OCI-LY1 (cell line): ENCODE measurements at regions not wholly inside any gene's neighbourhood (a gene's known extent, or its start where the extent isn't known, plus 50 kb on each side); places are given as distances from the start of the nearest gene placed in this dataset.
"Not testable (repeated sequence)": the region's sequence is repeated elsewhere in the genome, so short reads cannot be mapped to it uniquely, and the experiment has no call there.

Experiments
- EZH2 ChIP-seq: fragments of 200-600 bp; sonication (generic), shearing (Covaris generic); IDR thresholded peaks from 2 replicates; pipeline ENCODE4 v1.8.0; 2017; ENCODE audit warnings: borderline replicate concordance, mixed run types, mild to moderate bottlenecking, antibody characterized with exemption, low read length, moderate library complexity, mixed read lengths
- TF ChIP-seq, protein P1 (sequence below): fragments of 200-600 bp; sonication (generic), shearing (Covaris generic); IDR thresholded peaks from 2 replicates; pipeline ENCODE4 v1.5.1; 2017; ENCODE audit warnings: mild to moderate bottlenecking, antibody characterized with exemption, low read length, moderate library complexity, mixed read lengths

DNA sequence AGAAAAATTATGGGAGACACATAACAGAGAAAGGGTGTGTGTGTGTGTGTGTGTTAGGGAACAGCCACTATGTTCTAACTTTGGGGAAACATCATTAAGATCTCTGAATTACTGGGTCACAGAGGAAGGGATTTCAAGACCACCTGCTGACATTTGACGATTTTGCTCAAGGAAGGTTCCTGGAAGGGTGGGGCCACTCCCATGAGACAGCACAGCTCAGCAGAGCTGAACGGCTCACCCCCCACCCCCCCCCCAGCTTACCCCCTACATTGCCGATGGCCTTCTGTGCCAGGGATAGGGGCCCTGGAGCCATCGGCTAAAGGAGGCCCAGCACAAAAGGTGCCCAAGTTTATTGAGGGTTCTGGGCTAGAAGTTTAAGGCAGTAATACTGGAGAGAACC lies 122.4 kb downstream of the NPIPB11 start:
- TF ChIP-seq, protein P1, sequence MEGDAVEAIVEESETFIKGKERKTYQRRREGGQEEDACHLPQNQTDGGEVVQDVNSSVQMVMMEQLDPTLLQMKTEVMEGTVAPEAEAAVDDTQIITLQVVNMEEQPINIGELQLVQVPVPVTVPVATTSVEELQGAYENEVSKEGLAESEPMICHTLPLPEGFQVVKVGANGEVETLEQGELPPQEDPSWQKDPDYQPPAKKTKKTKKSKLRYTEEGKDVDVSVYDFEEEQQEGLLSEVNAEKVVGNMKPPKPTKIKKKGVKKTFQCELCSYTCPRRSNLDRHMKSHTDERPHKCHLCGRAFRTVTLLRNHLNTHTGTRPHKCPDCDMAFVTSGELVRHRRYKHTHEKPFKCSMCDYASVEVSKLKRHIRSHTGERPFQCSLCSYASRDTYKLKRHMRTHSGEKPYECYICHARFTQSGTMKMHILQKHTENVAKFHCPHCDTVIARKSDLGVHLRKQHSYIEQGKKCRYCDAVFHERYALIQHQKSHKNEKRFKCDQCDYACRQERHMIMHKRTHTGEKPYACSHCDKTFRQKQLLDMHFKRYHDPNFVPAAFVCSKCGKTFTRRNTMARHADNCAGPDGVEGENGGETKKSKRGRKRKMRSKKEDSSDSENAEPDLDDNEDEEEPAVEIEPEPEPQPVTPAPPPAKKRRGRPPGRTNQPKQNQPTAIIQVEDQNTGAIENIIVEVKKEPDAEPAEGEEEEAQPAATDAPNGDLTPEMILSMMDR = not testable (repeated sequence)
- not testable (repeated sequence) for TF ChIP-seq EZH2
